Breast epithelium (tissue), 4 donors: ENCODE measurements at regions not wholly inside any gene's neighbourhood (a gene's known extent, or its start where the extent isn't known, plus 50 kb on each side); places are given as distances from the start of the nearest gene placed in this dataset.

Experiments
- DNase-seq, 2 donors: peaks; one replicate each; pipeline ENCODE4 v3.0.0-alpha.2; 2019; ENCODE audit warnings: low spot score in 2 of 2
- H3K27ac ChIP-seq, 2 donors: fragments of 200-600 bp; sonication (generic) in 1 of 2; one replicate each; pipeline ENCODE4 v1.5.1; 2016 to 2019; ENCODE audit warnings: mild to moderate bottlenecking in 1 of 2
- H3K27me3 ChIP-seq, 2 donors: fragments of 200-600 bp; sonication (generic) in 1 of 2; one replicate each; pipeline versions ENCODE4 v1.5.1 to v1.6.0; 2017 to 2019; ENCODE audit warnings: control low read depth in 1 of 2, mild to moderate bottlenecking in 1 of 2
- H3K36me3 ChIP-seq: fragments of 200-600 bp; one replicate; pipeline ENCODE4 v1.5.1; 2019
- H3K4me1 ChIP-seq, 2 donors: fragments of 200-600 bp; sonication (generic); one replicate each; pipeline ENCODE4 v1.5.1; 2016 to 2019; ENCODE audit warnings: control low read depth in 1 of 2
- H3K4me3 ChIP-seq, 3 donors: fragments of 200-600 bp; sonication (generic); 1 replicate in 2 of 3; 2 replicates in 1 of 3; pipeline ENCODE4 v1.5.1; 2016 to 2019; ENCODE audit warnings: mild to moderate bottlenecking in 3 of 3, moderate library complexity in 2 of 3
- H3K9me3 ChIP-seq, 2 donors: fragments of 200-600 bp; sonication (generic) in 1 of 2; one replicate each; pipeline ENCODE4 v1.5.1; 2016 to 2019; ENCODE audit warnings: control low read depth in 1 of 2
- POLR2A ChIP-seq: fragments of 450-650 bp; IDR thresholded peaks from one replicate; pipeline ENCODE4 v1.6.1; 2016; ENCODE audit warnings: antibody characterized with exemption, mild to moderate bottlenecking, moderate library complexity
- POLR2AphosphoS5 ChIP-seq, 3 donors: sonication (generic); formaldehyde crosslinking; IDR thresholded peaks; one replicate each; pipeline ENCODE4 v1.6.1; 2017; ENCODE audit warnings: antibody characterized with exemption in 3 of 3
- intact Hi-C: fragments of 100-400 bp; cut with DNase I; formaldehyde crosslinking; loops from one replicate; pipeline ENCODE4 v1.15.1; 2023; ENCODE audit warnings: low total_unique reads
- TF ChIP-seq, protein P1 (sequence below), 3 donors: fragments of 450-650 bp; IDR thresholded peaks; one replicate each; pipeline ENCODE4 v1.5.1; 2016 to 2017; ENCODE audit warnings: antibody characterized with exemption in 3 of 3, mild to moderate bottlenecking in 3 of 3, moderate library complexity in 3 of 3

DNA sequence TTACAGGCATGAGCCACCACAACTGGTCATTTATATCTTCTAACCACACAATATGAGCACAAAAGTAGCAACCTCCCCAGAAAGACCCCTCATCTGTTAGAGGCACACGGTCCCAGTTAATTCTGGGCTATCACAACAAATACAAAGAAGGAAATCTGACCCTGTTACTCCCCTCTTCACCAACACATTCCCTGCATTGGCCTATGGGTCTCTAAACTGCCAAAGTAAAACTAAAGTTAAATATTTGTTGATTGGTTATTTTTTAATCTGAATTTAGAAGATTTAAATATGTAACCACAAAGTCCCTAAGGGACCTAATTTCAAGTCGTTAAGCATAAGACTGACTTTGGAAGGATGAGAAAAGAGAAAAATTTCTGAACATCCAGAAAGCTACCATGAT lies 496.7 kb upstream of the NMUR2 start:
- no peak overlapping the region for H3K27ac ChIP-seq
- no peaks in the 10 kb centered on the region for H3K36me3 ChIP-seq
- DNase-seq: no peak
- no peaks in the 10 kb centered on the region for H3K9me3 ChIP-seq
- H3K4me1 ChIP-seq: no peaks in the 10 kb centered on the region
- no peak overlapping the region for H3K4me3 ChIP-seq
- intact Hi-C loops: no loop called here
- TF ChIP-seq, protein P1, sequence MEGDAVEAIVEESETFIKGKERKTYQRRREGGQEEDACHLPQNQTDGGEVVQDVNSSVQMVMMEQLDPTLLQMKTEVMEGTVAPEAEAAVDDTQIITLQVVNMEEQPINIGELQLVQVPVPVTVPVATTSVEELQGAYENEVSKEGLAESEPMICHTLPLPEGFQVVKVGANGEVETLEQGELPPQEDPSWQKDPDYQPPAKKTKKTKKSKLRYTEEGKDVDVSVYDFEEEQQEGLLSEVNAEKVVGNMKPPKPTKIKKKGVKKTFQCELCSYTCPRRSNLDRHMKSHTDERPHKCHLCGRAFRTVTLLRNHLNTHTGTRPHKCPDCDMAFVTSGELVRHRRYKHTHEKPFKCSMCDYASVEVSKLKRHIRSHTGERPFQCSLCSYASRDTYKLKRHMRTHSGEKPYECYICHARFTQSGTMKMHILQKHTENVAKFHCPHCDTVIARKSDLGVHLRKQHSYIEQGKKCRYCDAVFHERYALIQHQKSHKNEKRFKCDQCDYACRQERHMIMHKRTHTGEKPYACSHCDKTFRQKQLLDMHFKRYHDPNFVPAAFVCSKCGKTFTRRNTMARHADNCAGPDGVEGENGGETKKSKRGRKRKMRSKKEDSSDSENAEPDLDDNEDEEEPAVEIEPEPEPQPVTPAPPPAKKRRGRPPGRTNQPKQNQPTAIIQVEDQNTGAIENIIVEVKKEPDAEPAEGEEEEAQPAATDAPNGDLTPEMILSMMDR (IDR thresholded peaks at IDR 0.05): no peak
- TF ChIP-seq POLR2A (no peak), POLR2AphosphoS5 (IDR thresholded peaks at IDR 0.05) (no peak)
- H3K27me3 ChIP-seq: no peaks in the 10 kb centered on the region

DNA sequence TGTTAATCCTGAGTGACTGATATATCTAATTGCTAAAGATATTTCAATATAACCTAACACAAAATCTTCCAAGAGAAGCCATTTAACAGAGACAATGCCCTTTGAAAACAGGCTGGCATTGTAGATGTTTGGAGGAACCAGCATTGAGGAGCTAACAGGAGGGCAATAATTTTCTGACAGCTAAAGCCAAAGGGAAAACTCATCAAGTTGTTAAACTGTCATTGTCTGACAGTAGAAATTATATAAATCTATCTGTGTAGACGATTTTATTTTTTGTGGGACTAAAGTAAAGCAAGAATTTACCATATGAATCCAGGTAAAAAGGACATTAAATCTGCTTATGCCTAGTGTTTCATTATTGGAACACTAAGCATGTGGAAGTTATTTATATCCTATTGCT lies 500.2 kb upstream of the NMUR2 start:
- Histone ChIP-seq H3K9me3 (no peaks in the 10 kb centered on the region), H3K27me3 (no peaks in the 10 kb centered on the region), H3K27ac (no peak overlapping the region), H3K36me3 (no peaks in the 10 kb centered on the region), H3K4me1 (no peaks in the 10 kb centered on the region), H3K4me3 (no peak overlapping the region)
- TF ChIP-seq POLR2A (no peak), POLR2AphosphoS5 (IDR thresholded peaks at IDR 0.05) (no peak)
- TF ChIP-seq, protein P1 (IDR thresholded peaks at IDR 0.05): no peak
- DNase-seq: no peak
- intact Hi-C loops: no loop called here

DNA sequence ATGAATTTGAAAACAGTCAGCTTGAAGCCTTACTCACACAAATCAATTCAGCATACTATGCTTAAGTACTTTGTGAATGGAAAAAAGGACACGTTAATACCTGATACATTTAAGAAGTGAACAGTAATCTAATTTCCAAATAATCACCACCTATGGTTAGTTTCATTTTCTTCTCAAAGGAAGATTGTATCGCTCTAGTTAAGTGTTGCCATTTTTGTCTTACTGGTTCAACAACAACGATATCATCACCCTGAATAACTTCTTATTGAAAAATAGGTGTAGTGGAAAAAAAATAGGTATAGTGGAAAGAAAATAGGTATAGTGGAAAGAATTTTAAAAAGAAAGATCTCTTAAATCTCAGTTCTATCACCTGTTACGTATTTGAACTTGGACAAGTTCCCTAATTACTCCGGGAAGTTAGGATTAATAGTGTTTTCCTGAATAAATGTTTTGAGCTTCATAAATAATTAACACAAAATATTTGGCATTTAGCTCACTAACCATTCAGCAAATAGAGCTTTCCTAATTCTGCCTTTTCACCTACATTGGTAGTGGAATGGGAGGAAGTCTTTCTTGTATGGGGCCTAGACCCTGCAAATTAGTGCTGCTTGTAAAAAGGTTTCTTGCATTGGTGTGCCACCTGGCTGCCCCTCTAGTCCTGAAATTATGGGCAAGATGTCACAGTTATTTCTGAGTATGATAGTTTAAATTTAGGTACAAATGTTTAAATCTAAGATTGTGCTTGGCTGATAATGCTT lies 502.6 kb upstream of the NMUR2 start:
- intact Hi-C loops: no loop called here
- Histone ChIP-seq H3K27me3 (no peaks in the 10 kb centered on the region), H3K9me3 (no peaks in the 10 kb centered on the region), H3K4me3 (no peak overlapping the region), H3K36me3 (no peaks in the 10 kb centered on the region), H3K27ac (no peak overlapping the region), H3K4me1 (no peaks in the 10 kb centered on the region)
- TF ChIP-seq POLR2A (no peak), POLR2AphosphoS5 (IDR thresholded peaks at IDR 0.05) (no peak)
- TF ChIP-seq, protein P1 (IDR thresholded peaks at IDR 0.05): no peak
- no peak for DNase-seq

DNA sequence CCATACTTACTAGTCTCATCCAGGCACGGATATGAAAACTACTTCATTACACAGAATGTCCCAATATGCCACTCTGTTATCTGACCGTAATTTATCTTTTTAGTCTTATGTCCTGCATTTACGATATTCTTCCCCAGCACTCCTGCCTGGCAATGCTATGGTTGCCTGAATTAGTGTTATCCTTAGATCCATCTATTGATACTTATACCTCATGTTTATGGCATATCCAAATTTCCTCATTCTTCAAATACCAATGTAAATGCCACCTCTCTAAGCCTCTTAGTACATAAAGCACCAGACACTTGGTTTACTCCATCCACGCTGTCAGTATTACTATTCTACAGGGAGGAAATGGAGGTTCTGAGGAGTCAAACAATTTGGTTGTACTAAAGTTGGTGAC lies 507.8 kb upstream of the NMUR2 start:
- Histone ChIP-seq H3K9me3 (no peaks in the 10 kb centered on the region), H3K4me1 (no peaks in the 10 kb centered on the region), H3K27ac (no peak overlapping the region), H3K27me3 (no peaks in the 10 kb centered on the region), H3K36me3 (no peaks in the 10 kb centered on the region), H3K4me3 (no peak overlapping the region)
- intact Hi-C loops: no loop called here
- TF ChIP-seq, protein P1 (IDR thresholded peaks at IDR 0.05): no peak
- TF ChIP-seq POLR2A: no peak
- TF ChIP-seq POLR2AphosphoS5 (IDR thresholded peaks at IDR 0.05): no peak
- DNase-seq: no peak

DNA sequence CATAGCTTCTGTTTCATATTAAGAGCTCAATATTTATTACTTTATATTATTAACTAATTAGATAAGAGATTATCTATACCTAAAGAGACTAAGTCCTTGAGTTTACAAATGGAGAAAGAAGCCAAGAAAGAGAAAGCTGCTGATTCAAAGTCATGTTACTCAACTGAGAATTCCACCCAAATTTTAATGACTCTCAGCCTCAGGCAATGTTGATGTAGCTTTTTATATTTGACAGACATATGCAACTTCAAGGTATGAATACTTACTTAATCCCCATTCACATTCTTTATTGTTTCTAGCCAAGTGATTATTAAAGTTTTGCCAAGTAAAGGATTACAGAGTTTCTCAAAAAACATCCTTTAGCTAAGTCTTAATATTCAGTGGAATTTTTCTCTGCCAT lies 527.5 kb upstream of the NMUR2 start:
- Histone ChIP-seq H3K4me1 (no peaks in the 10 kb centered on the region), H3K27me3 (no peaks in the 10 kb centered on the region), H3K4me3 (no peak overlapping the region), H3K27ac (no peak overlapping the region), H3K9me3 (peaks cover 0 to 4% of the 10 kb centered on the region in 2 donors), H3K36me3 (no peaks in the 10 kb centered on the region)
- TF ChIP-seq, protein P1 (IDR thresholded peaks at IDR 0.05): no peak
- no peak for DNase-seq
- intact Hi-C loops: no loop called here
